HL-60 (cell line): ENCODE measurements at regions not wholly inside any gene's neighbourhood (a gene's known extent, or its start where the extent isn't known, plus 50 kb on each side); places are given as distances from the start of the nearest gene placed in this dataset.

ENCODE experiments used
- GABPA ChIP-seq: IDR thresholded peaks from 2 replicates; pipeline ENCODE4 v1.6.1; 2012; ENCODE audit warnings: low read depth
- POLR2AphosphoS5 ChIP-seq: IDR thresholded peaks from 2 replicates; pipeline ENCODE4 v1.6.1; 2012; ENCODE audit warnings: low read depth
- SPI1 ChIP-seq: IDR thresholded peaks from 2 replicates; pipeline ENCODE4 v1.6.1; 2012; ENCODE audit warnings: low read depth, mild to moderate bottlenecking, borderline replicate concordance
- TF ChIP-seq, protein P1 (sequence below): IDR thresholded peaks from one replicate; pipeline ENCODE4 v1.5.1; 2011; ENCODE audit warnings: low read length, control low read depth, inconsistent platforms; ENCODE audit not compliant: insufficient read depth
- TF ChIP-seq, protein P2 (sequence below): IDR thresholded peaks from 2 replicates; pipeline ENCODE4 v1.6.1; 2012; ENCODE audit warnings: low read depth; ENCODE audit not compliant: insufficient replicate concordance

DNA sequence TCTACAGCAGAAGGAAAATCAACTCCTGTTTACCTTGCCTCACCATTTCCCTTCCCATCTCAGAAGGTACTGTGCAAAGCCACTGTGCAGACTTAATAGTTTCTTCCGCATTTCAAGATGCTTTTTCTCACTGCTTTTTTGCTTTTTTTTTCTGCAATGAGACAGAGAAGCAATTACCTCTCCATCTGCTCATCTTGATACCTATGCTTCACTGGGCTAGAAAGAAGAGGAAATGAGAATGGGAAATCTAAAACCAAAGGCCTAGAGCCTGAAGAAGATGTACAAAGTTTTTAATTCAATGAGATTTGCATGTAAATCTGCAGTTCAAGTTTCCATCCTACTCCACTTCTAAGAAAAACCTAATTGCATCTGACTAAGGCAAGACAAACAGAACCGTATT lies 238.1 kb upstream of the SETMAR start:
- TF ChIP-seq POLR2AphosphoS5 = no peak
- TF ChIP-seq, protein P1, sequence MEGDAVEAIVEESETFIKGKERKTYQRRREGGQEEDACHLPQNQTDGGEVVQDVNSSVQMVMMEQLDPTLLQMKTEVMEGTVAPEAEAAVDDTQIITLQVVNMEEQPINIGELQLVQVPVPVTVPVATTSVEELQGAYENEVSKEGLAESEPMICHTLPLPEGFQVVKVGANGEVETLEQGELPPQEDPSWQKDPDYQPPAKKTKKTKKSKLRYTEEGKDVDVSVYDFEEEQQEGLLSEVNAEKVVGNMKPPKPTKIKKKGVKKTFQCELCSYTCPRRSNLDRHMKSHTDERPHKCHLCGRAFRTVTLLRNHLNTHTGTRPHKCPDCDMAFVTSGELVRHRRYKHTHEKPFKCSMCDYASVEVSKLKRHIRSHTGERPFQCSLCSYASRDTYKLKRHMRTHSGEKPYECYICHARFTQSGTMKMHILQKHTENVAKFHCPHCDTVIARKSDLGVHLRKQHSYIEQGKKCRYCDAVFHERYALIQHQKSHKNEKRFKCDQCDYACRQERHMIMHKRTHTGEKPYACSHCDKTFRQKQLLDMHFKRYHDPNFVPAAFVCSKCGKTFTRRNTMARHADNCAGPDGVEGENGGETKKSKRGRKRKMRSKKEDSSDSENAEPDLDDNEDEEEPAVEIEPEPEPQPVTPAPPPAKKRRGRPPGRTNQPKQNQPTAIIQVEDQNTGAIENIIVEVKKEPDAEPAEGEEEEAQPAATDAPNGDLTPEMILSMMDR = no peak
- no peak for TF ChIP-seq GABPA
- no peak for TF ChIP-seq SPI1
- TF ChIP-seq, protein P2, sequence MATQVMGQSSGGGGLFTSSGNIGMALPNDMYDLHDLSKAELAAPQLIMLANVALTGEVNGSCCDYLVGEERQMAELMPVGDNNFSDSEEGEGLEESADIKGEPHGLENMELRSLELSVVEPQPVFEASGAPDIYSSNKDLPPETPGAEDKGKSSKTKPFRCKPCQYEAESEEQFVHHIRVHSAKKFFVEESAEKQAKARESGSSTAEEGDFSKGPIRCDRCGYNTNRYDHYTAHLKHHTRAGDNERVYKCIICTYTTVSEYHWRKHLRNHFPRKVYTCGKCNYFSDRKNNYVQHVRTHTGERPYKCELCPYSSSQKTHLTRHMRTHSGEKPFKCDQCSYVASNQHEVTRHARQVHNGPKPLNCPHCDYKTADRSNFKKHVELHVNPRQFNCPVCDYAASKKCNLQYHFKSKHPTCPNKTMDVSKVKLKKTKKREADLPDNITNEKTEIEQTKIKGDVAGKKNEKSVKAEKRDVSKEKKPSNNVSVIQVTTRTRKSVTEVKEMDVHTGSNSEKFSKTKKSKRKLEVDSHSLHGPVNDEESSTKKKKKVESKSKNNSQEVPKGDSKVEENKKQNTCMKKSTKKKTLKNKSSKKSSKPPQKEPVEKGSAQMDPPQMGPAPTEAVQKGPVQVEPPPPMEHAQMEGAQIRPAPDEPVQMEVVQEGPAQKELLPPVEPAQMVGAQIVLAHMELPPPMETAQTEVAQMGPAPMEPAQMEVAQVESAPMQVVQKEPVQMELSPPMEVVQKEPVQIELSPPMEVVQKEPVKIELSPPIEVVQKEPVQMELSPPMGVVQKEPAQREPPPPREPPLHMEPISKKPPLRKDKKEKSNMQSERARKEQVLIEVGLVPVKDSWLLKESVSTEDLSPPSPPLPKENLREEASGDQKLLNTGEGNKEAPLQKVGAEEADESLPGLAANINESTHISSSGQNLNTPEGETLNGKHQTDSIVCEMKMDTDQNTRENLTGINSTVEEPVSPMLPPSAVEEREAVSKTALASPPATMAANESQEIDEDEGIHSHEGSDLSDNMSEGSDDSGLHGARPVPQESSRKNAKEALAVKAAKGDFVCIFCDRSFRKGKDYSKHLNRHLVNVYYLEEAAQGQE = no peak
